ENCODE measurements at regions not wholly inside any gene's neighbourhood (a gene's known extent, or its start where the extent isn't known, plus 50 kb on each side); places are given as distances from the start of the nearest gene placed in this dataset.

GRCh38 chr10:128472196-128472595, 346.0 kb upstream of the MKI67 start:
- H3K27me3 ChIP-seq: no peaks in the 10 kb centered on the region
- 80% methylated on average over 5 of the region's 11 CpGs for WGBS (ENCODE audit: insufficient coverage, low coverage, low lambda C conversion rate, missing lambda C conversion rate)
- H3K9me3 ChIP-seq: no peaks in the 10 kb centered on the region
- TF ChIP-seq POLR2A (IDR thresholded peaks at IDR 0.05) (no peak), CTCF (IDR thresholded peaks at IDR 0.05) (no peak)
- DNase-seq (no peak), ATAC-seq (no peak)
- H3K36me3 ChIP-seq: no peaks in the 10 kb centered on the region
- no peaks in the 10 kb centered on the region for H3K4me1 ChIP-seq
- H3K27ac ChIP-seq: no peak overlapping the region
- H3K4me3 ChIP-seq: no peak overlapping the region
- intact Hi-C loops (cut with DNase I): no loop called here

DNA sequence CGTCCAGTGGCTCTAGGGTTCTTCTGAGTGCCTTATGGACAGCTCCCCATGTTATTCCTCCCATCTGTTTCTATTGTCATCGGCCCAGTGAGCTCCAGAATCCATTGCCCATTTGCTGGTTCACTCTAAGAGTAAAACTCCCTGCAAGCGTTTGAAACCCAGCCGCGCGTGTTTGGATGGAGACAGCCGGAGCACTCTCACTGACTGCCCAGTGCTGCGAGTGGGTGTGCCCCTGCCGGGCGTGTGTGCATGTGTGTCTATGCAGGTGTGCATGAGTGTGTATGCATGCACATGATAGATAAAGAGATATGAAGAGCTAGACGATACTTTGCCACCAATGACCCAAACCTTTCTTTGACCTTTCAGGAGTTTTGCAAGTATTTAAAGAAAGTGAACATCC, 347.2 kb upstream of the MKI67 start:
- Histone ChIP-seq H3K36me3 (no peaks in the 10 kb centered on the region), H3K4me1 (no peaks in the 10 kb centered on the region), H3K9me3 (no peaks in the 10 kb centered on the region), H3K27ac (no peak overlapping the region), H3K27me3 (no peaks in the 10 kb centered on the region), H3K4me3 (no peak overlapping the region)
- TF ChIP-seq CTCF (IDR thresholded peaks at IDR 0.05) (no peak), POLR2A (IDR thresholded peaks at IDR 0.05) (no peak)
- ATAC-seq (no peak), DNase-seq (no peak)
- WGBS (ENCODE audit: insufficient coverage, low coverage, low lambda C conversion rate, missing lambda C conversion rate): 76% methylated on average over 6 of the region's 11 CpGs
- intact Hi-C loops (cut with DNase I): no loop called here

DNA sequence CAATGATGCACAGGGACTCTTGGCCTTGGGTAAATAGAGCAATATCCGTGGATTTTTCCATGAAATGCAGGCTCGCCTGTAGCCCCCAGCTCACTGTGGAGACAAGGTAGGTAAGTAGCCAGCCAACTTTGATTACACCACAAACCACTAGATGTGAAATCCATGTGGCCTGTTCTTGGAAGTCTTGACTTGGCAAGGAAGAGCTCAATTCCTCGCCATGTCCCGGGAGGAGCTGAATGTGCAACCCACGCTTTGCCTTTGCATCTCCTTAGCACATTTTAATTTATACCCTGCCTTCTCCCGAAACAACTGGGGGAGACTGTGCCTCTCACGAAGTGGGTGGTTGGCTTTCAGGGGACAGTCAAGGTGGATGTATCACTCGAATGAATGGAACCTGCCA, 347.7 kb upstream of the MKI67 start:
- ATAC-seq: no peak
- H3K27ac ChIP-seq: no peak overlapping the region
- WGBS (ENCODE audit: insufficient coverage, low coverage, low lambda C conversion rate, missing lambda C conversion rate): 80% methylated on average over 1 of the region's 8 CpGs
- H3K4me3 ChIP-seq: no peak overlapping the region
- no peaks in the 10 kb centered on the region for H3K27me3 ChIP-seq
- H3K9me3 ChIP-seq: no peaks in the 10 kb centered on the region
- DNase-seq: no peak
- intact Hi-C loops (cut with DNase I): no loop called here
- no peaks in the 10 kb centered on the region for H3K36me3 ChIP-seq
- TF ChIP-seq CTCF (IDR thresholded peaks at IDR 0.05): no peak
- H3K4me1 ChIP-seq: no peaks in the 10 kb centered on the region

DNA sequence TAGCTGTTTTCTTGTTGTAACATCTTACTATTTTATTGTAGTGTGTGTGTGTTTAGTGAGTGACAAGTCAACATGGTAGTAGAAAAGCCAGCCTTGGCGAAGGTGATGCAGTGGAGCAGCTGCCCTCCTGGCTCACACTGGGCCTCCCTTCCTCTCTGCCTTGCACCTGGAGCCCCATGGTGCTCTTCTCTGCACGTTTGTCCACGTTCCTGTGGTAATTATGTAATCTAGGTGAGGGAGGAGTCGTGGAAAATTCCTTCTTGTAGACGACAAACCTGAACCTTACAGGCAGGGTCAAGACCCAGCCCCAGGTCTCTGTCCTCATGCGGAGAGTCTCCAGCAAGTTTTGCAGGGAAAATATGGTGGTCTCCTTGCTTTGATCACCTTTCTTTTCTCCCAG, 348.3 kb upstream of the MKI67 start:
- 46% methylated on average over 6 of the region's 6 CpGs for WGBS (ENCODE audit: insufficient coverage, low coverage, low lambda C conversion rate, missing lambda C conversion rate)
- H3K4me3 ChIP-seq: no peak overlapping the region
- no peak overlapping the region for H3K27ac ChIP-seq
- TF ChIP-seq POLR2A (IDR thresholded peaks at IDR 0.05): no peak
- no peak for TF ChIP-seq CTCF (IDR thresholded peaks at IDR 0.05)
- no peaks in the 10 kb centered on the region for H3K27me3 ChIP-seq
- H3K36me3 ChIP-seq: no peaks in the 10 kb centered on the region
- intact Hi-C loops (cut with DNase I): no loop called here
- DNase-seq: no peak
- no peak for ATAC-seq
- H3K9me3 ChIP-seq: no peaks in the 10 kb centered on the region
- H3K4me1 ChIP-seq: no peaks in the 10 kb centered on the region

- no peaks in the 10 kb centered on the region for H3K4me1 ChIP-seq
- H3K36me3 ChIP-seq: no peaks in the 10 kb centered on the region
- H3K27ac ChIP-seq: no peak overlapping the region
- intact Hi-C loops (cut with DNase I): no loop called here
- 72% methylated on average over 10 of the region's 24 CpGs for WGBS (ENCODE audit: insufficient coverage, low coverage, low lambda C conversion rate, missing lambda C conversion rate)
- TF ChIP-seq POLR2A (IDR thresholded peaks at IDR 0.05): no peak
- no peak for TF ChIP-seq CTCF (IDR thresholded peaks at IDR 0.05)
- no peaks in the 10 kb centered on the region for H3K27me3 ChIP-seq
- H3K9me3 ChIP-seq: no peaks in the 10 kb centered on the region
- H3K4me3 ChIP-seq: no peak overlapping the region
- ATAC-seq (no peak), DNase-seq (peak in 1 of 3 donors; percentile 22)
These were observed 349.6 kb upstream of the MKI67 start for GRCh38 chr10:128475686-128476367.
